DOHH2 (cell line): ENCODE measurements at regions not wholly inside any gene's neighbourhood (a gene's known extent, or its start where the extent isn't known, plus 50 kb on each side); places are given as distances from the start of the nearest gene placed in this dataset.

Experiments
- H3F3A ChIP-seq: fragments of 200-600 bp; sonication (generic), shearing (Covaris generic); 2 replicates; pipeline ENCODE4 v1.6.0; 2016; ENCODE audit warnings: antibody characterized with exemption, mild to moderate bottlenecking; ENCODE audit not compliant: control insufficient read depth, insufficient read depth
- H3K27ac ChIP-seq: fragments of 200-600 bp; sonication (generic); 2 replicates; pipeline ENCODE4 v1.5.1; 2014; ENCODE audit warnings: low read depth, mild to moderate bottlenecking, low read length, moderate library complexity
- H3K27me3 ChIP-seq: fragments of 200-600 bp; sonication (generic); 2 replicates; pipeline ENCODE4 v1.6.1; 2014; ENCODE audit warnings: mild to moderate bottlenecking, low read length, mixed read lengths; ENCODE audit not compliant: control insufficient read depth
- H3K36me3 ChIP-seq: fragments of 200-600 bp; sonication (generic); 2 replicates; pipeline ENCODE4 v1.6.1; 2014; ENCODE audit warnings: mild to moderate bottlenecking, low read length, moderate library complexity, mixed read lengths; ENCODE audit not compliant: control insufficient read depth
- H3K4me1 ChIP-seq: fragments of 200-600 bp; sonication (generic); 2 replicates; pipeline ENCODE4 v1.6.1; 2014; ENCODE audit warnings: mild to moderate bottlenecking, low read length, mixed read lengths; ENCODE audit not compliant: control insufficient read depth
- H3K4me2 ChIP-seq: fragments of 200-600 bp; sonication (generic); 2 replicates; pipeline ENCODE4 v1.6.0; 2014; ENCODE audit warnings: mild to moderate bottlenecking, low read length, moderate library complexity
- H3K4me3 ChIP-seq: fragments of 200-600 bp; sonication (generic); 2 replicates; pipeline ENCODE4 v1.5.1; 2014; ENCODE audit warnings: mild to moderate bottlenecking, low read length, mixed read lengths
- H3K79me2 ChIP-seq: fragments of 200-600 bp; sonication (generic); 2 replicates; pipeline ENCODE4 v1.6.1; 2014; ENCODE audit warnings: mild to moderate bottlenecking, low read length, mixed read lengths; ENCODE audit not compliant: control insufficient read depth
- H3K9me2 ChIP-seq: fragments of 200-600 bp; sonication (generic); replicated peaks from 2 replicates; pipeline ENCODE4 v1.6.1; 2014; ENCODE audit warnings: mild to moderate bottlenecking, low read length, mixed read lengths; ENCODE audit not compliant: control insufficient read depth
- H3K9me3 ChIP-seq: fragments of 200-600 bp; sonication (generic); 2 replicates; pipeline ENCODE4 v1.6.1; 2014; ENCODE audit warnings: antibody characterized with exemption, low read length, mixed read lengths; ENCODE audit not compliant: control insufficient read depth, insufficient read depth
- H4K20me1 ChIP-seq: fragments of 200-600 bp; sonication (generic); 2 replicates; pipeline ENCODE4 v1.6.0; 2014; ENCODE audit warnings: low read depth, mild to moderate bottlenecking, antibody characterized with exemption, low read length, moderate library complexity; ENCODE audit not compliant: control insufficient read depth, insufficient read depth
- CTCF ChIP-seq: fragments of 200-600 bp; sonication (generic); IDR thresholded peaks from one replicate; pipeline ENCODE4 v1.5.1; 2014; ENCODE audit warnings: antibody characterized with exemption, mild to moderate bottlenecking, low read depth, low read length; ENCODE audit not compliant: poor library complexity, severe bottlenecking
- EZH2phosphoT487 ChIP-seq: fragments of 200-600 bp; sonication (generic); IDR thresholded peaks from 2 replicates; pipeline ENCODE4 v1.6.1; 2017; ENCODE audit warnings: borderline replicate concordance, mild to moderate bottlenecking, antibody characterized with exemption, low read length, moderate library complexity, mixed read lengths

- no peak overlapping the region for H3K4me3 ChIP-seq
- H3K9me2 ChIP-seq = no peaks in the 10 kb centered on the region
- no peaks in the 10 kb centered on the region for H3F3A ChIP-seq
- no peaks in the 10 kb centered on the region for H3K79me2 ChIP-seq
- H3K27me3 ChIP-seq = 0 out of 2 replicates have a peak, but pooled peaks cover 2% of the 10 kb centered on the region
- TF ChIP-seq CTCF (no peak), EZH2phosphoT487 (no peak)
- H3K27ac ChIP-seq = no peak overlapping the region
- no peaks in the 10 kb centered on the region for H3K9me3 ChIP-seq
- H3K4me1 ChIP-seq = no peaks in the 10 kb centered on the region
- no peaks in the 10 kb centered on the region for H4K20me1 ChIP-seq
- no peak overlapping the region for H3K4me2 ChIP-seq
- H3K36me3 ChIP-seq = no peaks in the 10 kb centered on the region
Measured at GRCh38 chr16:79466111-79466510, 134.4 kb downstream of the MAF start.

GRCh38 chr16:79463841-79464240 is 136.7 kb downstream of the MAF start:
- no peak overlapping the region for H3K4me2 ChIP-seq
- H3K4me1 ChIP-seq = no peaks in the 10 kb centered on the region
- H3K9me2 ChIP-seq = no peaks in the 10 kb centered on the region
- no peaks in the 10 kb centered on the region for H3F3A ChIP-seq
- H3K36me3 ChIP-seq = no peaks in the 10 kb centered on the region
- no peaks in the 10 kb centered on the region for H4K20me1 ChIP-seq
- 0 out of 2 replicates have a peak, but pooled peaks cover 2% of the 10 kb centered on the region for H3K27me3 ChIP-seq
- no peak overlapping the region for H3K4me3 ChIP-seq
- H3K27ac ChIP-seq = no peak overlapping the region
- H3K79me2 ChIP-seq = no peaks in the 10 kb centered on the region
- no peaks in the 10 kb centered on the region for H3K9me3 ChIP-seq
- no peak for TF ChIP-seq CTCF

- no peaks in the 10 kb centered on the region for H4K20me1 ChIP-seq
- no peak for TF ChIP-seq CTCF
- TF ChIP-seq EZH2phosphoT487 = no peak
- no peaks in the 10 kb centered on the region for H3K9me3 ChIP-seq
- H3K27ac ChIP-seq = no peak overlapping the region
- H3K9me2 ChIP-seq = no peaks in the 10 kb centered on the region
- H3F3A ChIP-seq = no peaks in the 10 kb centered on the region
- no peaks in the 10 kb centered on the region for H3K4me1 ChIP-seq
- no peak overlapping the region for H3K4me2 ChIP-seq
- H3K27me3 ChIP-seq = peaks cover 2% of the 10 kb centered on the region; the same call in 1 of the 2 replicates
- H3K4me3 ChIP-seq = no peak overlapping the region
- H3K79me2 ChIP-seq = no peaks in the 10 kb centered on the region
- no peaks in the 10 kb centered on the region for H3K36me3 ChIP-seq
Measured at GRCh38 chr16:79456036-79456435, 144.5 kb downstream of the MAF start.

- Histone ChIP-seq H3K27ac (no peak overlapping the region), H3K27me3 (peaks cover 22% of the 10 kb centered on the region), H3K4me2 (no peak overlapping the region), H3K4me1 (no peaks in the 10 kb centered on the region), H3F3A (no peaks in the 10 kb centered on the region), H3K36me3 (no peaks in the 10 kb centered on the region), H3K4me3 (no peak overlapping the region), H3K9me2 (no peaks in the 10 kb centered on the region), H3K9me3 (no peaks in the 10 kb centered on the region), H4K20me1 (no peaks in the 10 kb centered on the region), H3K79me2 (no peaks in the 10 kb centered on the region)
- no peak for TF ChIP-seq CTCF
- TF ChIP-seq EZH2phosphoT487 = no peak
Measured at GRCh38 chr16:79452671-79453070, 147.9 kb downstream of the MAF start.
